Right hindlimb (tissue), 1 donor: ENCODE measurements at regions not wholly inside any gene's neighbourhood (a gene's known extent, or its start where the extent isn't known, plus 50 kb on each side); places are given as distances from the start of the nearest gene placed in this dataset.
"Not testable (repeated sequence)": the region's sequence is repeated elsewhere in the genome, so short reads cannot be mapped to it uniquely, and the experiment has no call there.

Source experiments
- DNase-seq: peaks from one replicate; pipeline ENCODE4 v3.0.0-alpha.2; 2018

DNA sequence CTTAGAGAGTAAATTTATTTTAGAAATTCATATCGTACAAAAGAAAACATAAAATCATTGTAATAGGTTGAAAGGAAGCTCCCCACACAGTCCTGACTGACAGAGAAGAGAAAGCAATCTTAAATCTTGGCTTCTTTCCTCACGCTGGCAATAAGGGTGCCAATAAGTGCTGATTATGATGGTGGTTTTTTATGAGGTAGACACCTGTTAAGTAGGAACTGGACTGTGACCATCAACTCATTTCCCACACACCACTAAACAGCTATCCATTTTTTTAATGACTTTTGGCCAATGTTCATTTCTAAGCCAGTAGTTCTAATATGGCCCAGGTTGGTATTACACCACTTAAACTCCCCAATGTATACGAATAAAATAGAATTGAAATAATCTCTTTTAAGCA, 893.5 kb upstream of the NUDT12 start:
- DNase-seq: no peak

GRCh38 chr5:104452550-104452949, 890.0 kb upstream of the NUDT12 start:
- DNase-seq: no peak

- DNase-seq: not testable (repeated sequence)
Observed at GRCh38 chr5:104451911-104452310, 889.3 kb upstream of the NUDT12 start.

GRCh38 chr5:104444656-104445055, 882.1 kb upstream of the NUDT12 start:
- no peak for DNase-seq

- no peak for DNase-seq
Observed at GRCh38 chr5:104443706-104444105, 881.1 kb upstream of the NUDT12 start.

DNA sequence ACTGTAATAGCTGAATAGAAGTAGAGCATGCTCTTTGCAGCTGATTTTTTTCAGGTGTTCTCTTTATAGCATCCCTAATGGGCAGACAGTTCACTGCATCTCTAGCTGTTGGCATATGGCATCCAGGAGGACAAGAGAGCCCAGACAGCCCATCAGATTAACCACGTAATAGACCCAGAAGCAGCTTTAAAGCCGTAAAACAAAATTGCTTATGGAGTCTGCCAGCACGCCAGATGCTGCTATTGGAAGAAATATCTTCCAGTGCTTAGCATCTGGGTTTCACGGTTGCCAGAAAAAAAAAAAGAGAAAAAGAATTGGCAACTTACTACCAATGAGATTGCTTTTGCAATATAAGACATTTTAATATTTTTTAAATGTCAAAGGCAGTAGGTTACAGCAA, 869.4 kb upstream of the NUDT12 start:
- peak; percentile 55 for DNase-seq

DNA sequence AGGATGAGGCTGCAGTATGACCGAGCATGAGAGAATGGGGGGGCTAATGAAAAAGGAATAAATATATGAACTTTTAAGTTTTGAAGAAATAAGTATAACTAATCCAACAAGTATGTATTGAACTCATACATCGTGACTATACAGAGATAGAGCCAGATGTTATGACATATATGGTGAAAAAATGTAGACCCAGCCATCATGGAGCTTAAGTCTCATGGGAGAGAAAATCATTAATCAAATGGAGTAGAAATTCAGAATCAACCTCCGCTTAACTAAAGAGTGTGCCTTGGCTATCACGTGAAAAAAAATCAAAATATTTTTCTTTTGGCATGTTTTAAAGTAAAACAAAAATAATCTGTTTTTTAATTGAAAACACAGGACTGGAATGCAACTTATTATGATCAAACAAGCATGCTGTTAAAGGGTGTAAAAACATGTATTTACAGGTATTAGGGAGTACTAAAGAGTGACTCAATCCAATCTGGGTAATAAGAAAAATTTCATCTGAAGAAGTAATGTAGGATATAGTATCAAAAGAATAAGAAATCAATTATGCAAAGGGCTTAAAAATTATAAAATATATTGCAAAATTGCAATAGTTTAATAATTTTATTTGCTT, 868.5 kb upstream of the NUDT12 start:
- no peak for DNase-seq

- no peak for DNase-seq
Observed at GRCh38 chr5:104429911-104430310, 867.3 kb upstream of the NUDT12 start.

GRCh38 chr5:104421431-104421830, 858.8 kb upstream of the NUDT12 start:
- no peak for DNase-seq

DNA sequence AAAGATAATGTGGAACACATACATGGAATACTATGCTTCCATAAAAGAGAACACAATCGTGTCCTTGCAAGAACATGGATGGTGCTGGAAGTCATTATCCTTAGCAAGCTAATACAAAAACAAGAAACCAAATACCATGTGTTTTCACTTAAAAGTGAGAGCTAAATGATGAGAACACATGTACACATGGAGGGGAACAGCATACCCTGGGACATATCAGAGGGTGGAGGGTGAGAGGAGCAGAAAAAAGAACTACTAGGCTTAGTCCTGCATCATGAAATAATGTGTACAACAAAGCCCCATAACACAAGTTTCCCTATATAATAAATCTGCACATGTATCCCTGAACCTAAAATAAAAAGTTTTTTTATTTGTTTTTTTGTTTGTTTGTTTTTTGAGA, 855.5 kb upstream of the NUDT12 start:
- DNase-seq: no peak

GRCh38 chr5:104412649-104413240, 850.2 kb upstream of the NUDT12 start:
- no peak for DNase-seq

- no peak for DNase-seq
Observed at GRCh38 chr5:104400941-104401340, 838.4 kb upstream of the NUDT12 start.

DNA sequence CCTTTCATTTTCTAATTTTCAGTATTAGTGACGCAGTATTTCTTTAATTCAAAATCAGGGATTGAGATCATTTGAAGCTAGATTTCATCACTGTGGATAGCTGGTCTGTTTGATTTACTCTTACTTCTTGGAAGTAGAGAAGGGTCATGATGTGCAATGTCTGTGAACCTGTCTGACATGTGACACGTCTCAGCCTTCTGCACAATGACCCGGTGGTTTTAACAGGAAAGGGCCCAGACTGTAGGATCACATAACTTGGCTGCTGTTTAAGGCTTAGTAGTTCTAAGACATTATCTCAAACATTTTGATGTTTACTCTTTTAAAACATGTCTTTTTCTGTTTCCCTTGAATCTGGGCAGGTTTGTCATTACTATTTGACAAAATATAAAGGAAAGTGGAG, 823.3 kb upstream of the NUDT12 start:
- DNase-seq: no peak

DNA sequence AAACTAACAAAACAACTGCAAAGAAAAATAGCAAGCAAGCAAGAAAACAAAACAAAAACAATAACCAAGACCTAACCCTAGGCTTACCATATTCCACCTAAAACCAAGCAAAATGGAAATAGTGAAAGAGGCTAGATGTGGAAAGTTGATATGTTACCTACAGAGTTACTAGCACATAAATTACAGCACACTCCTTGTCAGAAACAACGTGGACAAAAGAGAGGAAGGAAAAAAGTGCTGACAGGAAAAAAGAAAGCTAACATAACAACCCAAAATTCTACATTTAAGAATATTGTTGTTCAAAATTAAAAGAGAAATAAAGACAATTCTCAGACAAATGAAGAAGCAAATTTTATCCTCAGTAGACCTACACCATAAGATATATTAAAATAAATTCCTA, 812.8 kb upstream of the NUDT12 start:
- DNase-seq: no peak

- no peak for DNase-seq
Observed at GRCh38 chr5:104372796-104373195, 810.2 kb upstream of the NUDT12 start.

- no peak for DNase-seq
Observed at GRCh38 chr5:104372376-104372775, 809.8 kb upstream of the NUDT12 start.

DNA sequence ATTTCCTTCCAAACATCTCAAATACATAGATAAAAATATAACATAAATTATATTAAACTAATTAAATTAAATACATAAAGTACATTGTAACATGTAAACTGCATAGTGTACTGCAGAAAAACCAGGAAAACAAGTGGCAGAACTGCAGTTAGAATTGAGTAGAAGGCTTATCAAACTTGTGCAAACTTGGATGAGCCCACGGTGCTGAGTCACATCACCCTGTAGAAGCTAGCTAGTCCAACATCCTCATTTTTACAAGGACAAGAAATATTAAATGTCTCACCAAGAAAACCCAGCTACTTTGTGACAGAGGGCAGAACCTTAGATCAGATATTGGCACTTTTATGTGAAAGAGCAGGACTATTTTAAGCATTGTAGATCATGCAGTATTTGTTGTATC, 807.9 kb upstream of the NUDT12 start:
- DNase-seq: no peak

DNA sequence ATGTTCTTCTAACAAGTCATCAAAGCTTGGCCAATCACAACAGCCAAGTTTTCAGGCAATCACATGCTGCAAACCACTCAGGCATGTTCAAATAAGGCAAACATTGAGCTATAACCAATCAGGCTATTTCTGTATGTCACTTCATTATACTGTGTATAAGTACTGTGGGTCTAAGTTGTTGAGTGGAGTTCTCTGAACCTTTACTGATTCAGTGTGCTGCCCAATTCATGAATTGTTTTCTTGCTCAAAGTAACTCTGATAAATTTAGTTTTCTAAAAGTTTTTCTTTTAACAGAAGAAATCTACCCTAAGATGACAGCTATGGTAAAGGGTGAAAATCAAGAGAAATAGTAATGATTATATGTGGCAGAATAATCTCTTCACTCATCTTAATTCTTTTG, 805.4 kb upstream of the NUDT12 start:
- no peak for DNase-seq

GRCh38 chr5:104363567-104363966, 801.0 kb upstream of the NUDT12 start:
- no peak for DNase-seq

GRCh38 chr5:104361932-104362331, 799.3 kb upstream of the NUDT12 start:
- no peak for DNase-seq

DNA sequence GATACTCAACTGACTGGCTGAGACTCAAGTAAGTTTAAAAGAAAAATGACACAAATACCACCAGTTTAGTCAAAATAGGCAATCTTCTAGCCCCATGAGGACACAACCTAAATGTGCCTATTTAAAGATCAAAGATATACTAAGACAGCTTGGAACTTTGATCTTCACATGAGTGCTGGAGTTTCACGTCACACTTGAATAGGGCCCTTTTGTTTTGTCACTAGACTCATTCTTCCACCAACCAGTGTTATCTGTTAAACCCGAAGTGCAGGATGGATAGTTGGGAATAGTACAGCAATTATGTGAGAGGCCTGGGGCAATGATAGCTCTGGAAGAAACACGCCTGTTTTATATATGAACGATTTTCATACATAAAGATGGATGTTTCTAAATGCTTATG, 792.8 kb upstream of the NUDT12 start:
- DNase-seq: no peak

GRCh38 chr5:104353371-104353770, 790.8 kb upstream of the NUDT12 start:
- DNase-seq: no peak

GRCh38 chr5:104352954-104353353, 790.4 kb upstream of the NUDT12 start:
- DNase-seq: no peak

DNA sequence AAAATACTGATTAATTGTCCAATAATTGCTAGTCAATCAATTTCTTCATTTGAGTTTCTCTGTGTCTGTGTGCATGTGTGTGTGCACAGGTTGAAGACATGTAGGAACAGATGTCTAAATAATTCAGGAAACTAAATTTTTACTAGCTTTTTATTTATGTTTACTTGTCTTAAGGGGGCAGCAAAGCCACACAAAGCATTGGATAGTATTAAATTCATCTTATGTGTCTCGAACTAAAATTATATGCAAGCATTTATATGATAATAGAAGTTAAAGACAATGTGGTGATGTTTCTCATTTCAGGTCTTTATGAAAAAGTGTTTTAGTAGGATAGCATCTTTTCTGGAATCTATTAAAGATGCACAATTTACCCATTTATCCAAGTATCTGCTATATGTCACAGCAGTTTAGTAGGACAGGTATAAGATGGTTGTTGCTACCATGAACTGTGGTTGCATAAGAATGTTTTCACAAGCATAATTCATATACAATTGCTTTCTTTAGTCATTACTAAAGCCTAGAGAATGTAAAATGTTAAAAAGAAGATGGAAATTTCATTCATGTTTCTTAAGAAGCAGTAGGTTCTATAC, 784.6 kb upstream of the NUDT12 start:
- no peak for DNase-seq
